Adipose tissue (tissue), 3 donors: ENCODE measurements at regions not wholly inside any gene's neighbourhood (a gene's known extent, or its start where the extent isn't known, plus 50 kb on each side); places are given as distances from the start of the nearest gene placed in this dataset.

Experiments
- H3K27ac ChIP-seq: one replicate; pipeline ENCODE4 v1.5.1; 2013; ENCODE audit warnings: low read depth, low read length
- WGBS, 3 donors: extraction: QIAGEN DNeasy Blood & Tissue Kit; methylation state at CpG; one replicate each; pipeline ENCODE4 v1.1.7; 2013; 5-methylcytosine and 5-hydroxymethylcytosine counted together
- donor health status: healthy with polysubstance abuse.
- donor health status: Bipolar disorder and iron deficiency.
- donor health status: healthy.

GRCh38 chr2:21668078-21668710, 544.4 kb downstream of the TDRD15 start:
- WGBS, 3 donors: 57 to 76% (median 71%) methylated on average over 5 of the region's 5 CpGs
- no peak overlapping the region for H3K27ac ChIP-seq

DNA sequence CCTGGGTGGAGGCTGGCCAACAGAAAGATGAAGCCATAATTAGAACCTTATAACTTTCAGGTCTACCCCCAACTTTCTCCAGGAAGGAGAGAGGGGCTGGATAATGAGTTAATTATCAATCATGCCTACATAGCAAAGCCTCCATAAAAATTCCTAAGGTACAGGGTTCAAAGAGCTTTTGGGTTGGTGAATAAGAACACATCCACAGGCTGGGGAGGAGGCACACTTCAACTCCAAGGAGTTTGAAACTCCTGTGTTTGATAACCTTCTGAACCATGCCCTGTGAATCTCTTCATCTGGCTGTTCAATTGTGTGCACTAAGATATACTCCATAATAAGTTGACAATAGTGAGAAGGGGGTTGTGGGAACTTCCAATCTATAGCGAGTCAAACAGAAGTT, 552.3 kb downstream of the TDRD15 start:
- 60 to 82% (median 79%) methylated on average over 1 of the region's 1 CpG for WGBS, 3 donors
- H3K27ac ChIP-seq: no peak overlapping the region

DNA sequence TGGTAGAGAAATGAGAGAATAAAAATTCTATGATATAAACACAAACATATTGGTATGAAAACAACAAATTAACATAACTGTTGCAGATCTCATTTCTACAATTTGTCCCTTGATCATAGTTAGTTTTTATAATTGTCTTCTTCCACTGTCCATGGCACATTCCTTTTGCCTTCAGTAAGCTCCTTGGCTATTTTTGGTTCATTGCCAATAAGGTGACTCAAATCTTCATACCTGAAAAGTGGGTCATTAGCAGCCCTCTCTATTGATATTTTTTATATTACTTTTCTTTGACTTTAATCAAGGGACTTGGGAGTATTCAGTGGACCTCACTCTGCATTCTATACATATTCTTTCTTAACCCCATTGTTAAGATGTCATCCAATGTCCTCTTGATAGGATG, 552.9 kb downstream of the TDRD15 start:
- H3K27ac ChIP-seq: no peak overlapping the region

DNA sequence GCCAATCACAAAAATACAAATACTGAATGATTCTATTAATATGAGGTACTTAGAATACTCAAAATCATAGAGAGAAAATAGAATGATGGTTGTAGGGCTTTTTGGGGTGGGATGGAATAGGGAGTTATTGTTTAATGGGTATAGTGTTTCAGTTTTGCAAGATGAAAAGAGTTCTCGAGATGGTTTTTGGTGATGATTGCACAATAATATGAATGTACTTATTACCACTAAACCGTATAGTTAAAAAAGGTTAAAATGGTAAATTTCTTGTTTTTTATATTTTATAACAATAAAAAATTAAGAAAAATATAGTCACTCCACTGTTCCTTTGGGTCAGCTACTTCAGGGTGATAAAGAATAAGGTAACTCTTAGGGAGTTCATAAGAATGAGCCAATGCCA, 560.1 kb downstream of the TDRD15 start:
- WGBS, 3 donors: 81 to 88% (median 85%) methylated on average over 2 of the region's 2 CpGs
- no peak overlapping the region for H3K27ac ChIP-seq

DNA sequence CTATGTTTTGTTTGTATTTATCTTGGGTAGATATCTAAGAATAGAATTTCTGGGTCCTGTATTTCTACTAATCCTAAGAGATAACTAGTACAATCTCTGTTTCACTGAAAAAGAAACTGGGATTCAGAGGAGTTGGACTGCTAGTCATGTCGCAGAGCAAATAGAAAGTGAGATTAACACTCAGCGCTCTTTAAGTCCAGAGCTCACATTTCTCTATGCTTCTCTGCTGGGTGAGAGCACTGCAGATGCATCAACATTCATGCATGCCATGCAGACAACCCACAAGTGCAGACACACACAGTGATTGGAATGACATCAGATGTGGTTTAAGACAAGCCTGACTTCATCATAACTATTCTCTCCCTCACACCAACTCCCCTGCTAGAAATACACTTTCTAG, 563.8 kb downstream of the TDRD15 start:
- WGBS, 3 donors: 84 to 95% (median 93%) methylated on average over 2 of the region's 2 CpGs
- H3K27ac ChIP-seq: no peak overlapping the region

GRCh38 chr2:21690005-21690404, 566.2 kb downstream of the TDRD15 start:
- H3K27ac ChIP-seq: no peak overlapping the region

DNA sequence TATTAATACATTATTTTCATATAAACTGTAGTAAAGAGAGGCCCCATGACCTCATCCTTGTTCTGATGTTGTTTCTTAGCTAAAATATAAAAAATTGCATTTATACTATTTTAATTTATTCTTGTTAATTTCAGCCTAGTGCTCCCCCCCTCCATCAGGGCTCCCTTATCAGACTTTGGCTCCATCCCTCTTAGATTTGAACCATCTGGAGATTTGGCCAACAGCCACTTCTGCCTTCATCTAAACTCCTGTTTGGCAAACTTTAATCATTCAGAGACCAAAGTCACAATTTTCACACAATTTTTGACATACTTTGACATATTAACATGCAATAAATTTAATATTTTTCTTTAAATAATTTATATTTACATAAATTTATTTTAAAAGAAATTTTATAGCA, 569.3 kb downstream of the TDRD15 start:
- no peak overlapping the region for H3K27ac ChIP-seq

DNA sequence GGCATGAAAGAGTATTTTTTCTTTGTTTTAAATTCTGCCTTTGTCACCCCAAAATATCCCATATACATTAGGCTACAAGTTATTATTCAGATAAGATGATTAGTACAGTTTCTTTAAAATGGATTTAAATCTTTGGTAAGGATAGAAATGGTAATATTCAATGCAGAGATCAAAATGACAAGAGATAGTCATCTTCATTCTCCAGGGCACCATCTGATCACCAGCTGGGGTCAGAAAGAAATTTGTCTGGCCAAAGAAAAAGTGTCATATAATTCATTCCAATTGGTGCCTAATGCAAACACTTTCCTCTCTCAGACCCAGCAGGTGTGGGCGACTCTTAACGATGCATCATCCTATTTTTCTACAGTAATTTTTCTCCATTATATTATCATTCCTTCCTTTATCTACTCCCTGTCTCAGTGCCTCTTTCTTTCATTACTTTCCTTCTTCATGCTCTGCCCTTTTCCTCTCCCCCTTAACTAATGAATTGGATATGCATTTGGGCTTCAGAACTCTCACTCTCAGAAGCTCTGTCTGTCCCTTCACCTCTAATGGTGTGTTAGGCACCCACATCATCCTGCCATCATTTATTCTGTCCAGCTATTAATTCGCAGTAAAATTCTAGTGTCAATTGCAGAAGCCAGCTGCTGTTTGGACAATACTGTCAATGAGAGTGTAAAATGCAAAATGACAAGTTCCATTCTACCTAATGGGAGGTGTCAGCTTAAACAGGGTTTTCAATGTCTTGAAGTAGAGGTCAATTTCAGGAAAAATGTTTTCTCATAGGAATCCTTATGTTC, 570.5 kb downstream of the TDRD15 start:
- H3K27ac ChIP-seq: no peak overlapping the region
- 66 to 88% (median 84%) methylated on average over 3 of the region's 3 CpGs for WGBS, 3 donors

- 71 to 84% (median 80%) methylated on average over 4 of the region's 4 CpGs for WGBS, 3 donors
- no peak overlapping the region for H3K27ac ChIP-seq
Observed at GRCh38 chr2:21696900-21697299, 573.1 kb downstream of the TDRD15 start.

DNA sequence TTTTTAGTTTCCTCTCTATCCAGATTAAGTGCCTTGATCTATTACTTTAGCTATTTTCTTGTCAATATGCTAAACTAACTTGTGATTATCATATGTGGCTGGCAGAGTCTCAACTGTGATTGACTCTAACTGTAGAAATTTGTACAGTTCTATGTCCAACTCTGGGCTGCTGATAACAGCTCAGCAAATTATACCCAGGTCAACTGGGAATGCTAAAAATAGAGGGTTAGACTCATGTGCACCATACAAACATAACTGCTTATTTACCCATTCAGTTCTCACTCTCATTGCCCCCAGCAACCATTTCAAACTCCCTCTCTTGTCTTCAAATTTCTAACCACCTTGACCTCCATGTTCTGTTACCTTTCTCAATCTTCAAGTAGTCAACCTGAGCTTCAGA, 576.9 kb downstream of the TDRD15 start:
- no peak overlapping the region for H3K27ac ChIP-seq

DNA sequence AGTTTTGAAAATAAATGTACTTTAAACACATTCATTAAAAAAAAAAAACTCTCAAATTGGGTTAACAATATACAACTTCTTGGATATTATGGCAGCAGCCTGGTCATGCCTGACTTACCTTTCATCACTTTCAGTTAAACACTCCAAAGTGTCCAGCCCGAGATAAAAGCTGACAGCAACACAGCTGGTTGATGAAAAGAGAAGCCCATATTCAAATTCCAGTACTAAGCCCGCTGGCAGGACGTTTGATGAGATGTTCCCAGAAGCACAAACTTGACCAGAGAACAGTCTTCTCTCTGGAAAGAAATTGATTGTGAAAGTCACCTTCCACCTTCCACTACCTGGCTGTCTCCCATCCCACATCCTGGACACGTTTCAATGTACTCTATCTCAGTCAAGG, 586.3 kb downstream of the TDRD15 start:
- WGBS, 3 donors: 43 to 68% (median 68%) methylated on average over 4 of the region's 4 CpGs
- no peak overlapping the region for H3K27ac ChIP-seq

DNA sequence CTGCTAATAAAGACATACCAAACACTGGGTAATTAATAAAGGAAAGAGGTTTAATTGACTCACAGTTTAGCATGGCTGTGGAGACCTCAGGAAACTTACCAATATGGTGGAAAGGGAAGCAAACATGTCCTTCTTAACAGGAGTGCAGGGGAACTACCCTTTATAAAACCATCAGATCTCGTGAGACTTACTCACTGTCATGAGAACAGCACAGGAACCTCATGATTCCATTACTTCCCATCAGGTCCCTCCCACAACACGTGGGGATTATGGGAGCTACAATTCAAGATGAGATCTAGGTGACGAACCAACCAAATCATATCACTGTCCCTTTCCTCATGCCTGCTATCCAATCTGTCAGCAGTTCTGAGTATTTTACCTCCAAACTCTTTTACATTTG, 586.7 kb downstream of the TDRD15 start:
- no peak overlapping the region for H3K27ac ChIP-seq
- WGBS, 3 donors: 65 to 71% (median 71%) methylated on average over 3 of the region's 3 CpGs

DNA sequence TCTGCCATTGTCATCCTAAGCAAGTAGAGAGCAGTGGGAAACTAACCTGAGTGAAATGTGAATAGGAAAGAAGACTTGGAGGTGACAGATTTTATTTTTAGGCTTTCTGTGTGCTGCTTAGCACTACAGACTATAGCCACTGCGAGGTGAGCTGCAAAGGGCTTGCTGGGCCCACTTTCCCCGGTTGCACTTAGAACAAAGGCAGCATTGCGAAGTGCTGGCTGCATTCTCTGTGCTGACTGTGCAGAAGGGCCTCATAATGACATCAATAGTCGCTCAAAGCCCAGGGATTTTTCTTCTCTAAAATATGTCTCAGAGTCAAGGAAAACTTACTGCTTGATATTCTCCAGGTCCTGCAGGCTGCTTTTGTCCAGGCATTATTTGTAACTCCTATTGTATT, 592.1 kb downstream of the TDRD15 start:
- WGBS, 3 donors: 33 to 61% (median 58%) methylated on average over 4 of the region's 4 CpGs
- H3K27ac ChIP-seq: no peak overlapping the region

- no peak overlapping the region for H3K27ac ChIP-seq
- 34 to 66% (median 64%) methylated on average over 4 of the region's 4 CpGs for WGBS, 3 donors
Observed at GRCh38 chr2:21727101-21727500, 603.3 kb downstream of the TDRD15 start.

DNA sequence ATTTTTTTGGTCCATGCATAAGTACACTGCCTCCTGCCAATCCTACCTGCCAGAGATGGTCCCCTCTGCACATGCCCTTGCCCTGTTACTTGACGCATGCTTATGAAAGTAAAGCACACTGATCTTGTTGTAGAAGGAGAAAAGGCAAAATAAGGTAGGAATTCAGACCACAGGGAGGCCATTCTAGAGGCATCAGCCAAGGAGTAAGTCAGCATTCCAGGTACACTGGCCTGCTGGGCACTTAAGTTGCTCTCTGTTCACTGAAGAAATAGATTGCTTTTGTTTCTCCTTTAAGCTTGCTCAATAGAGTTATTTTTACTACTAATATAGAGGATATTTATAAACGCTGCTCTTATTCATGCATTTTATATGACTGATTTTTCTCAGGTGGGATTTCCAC, 604.4 kb downstream of the TDRD15 start:
- H3K27ac ChIP-seq: no peak overlapping the region
- WGBS, 3 donors: 85 to 96% (median 88%) methylated on average over 2 of the region's 2 CpGs

- H3K27ac ChIP-seq: no peak overlapping the region
- 40 to 69% (median 64%) methylated on average over 3 of the region's 3 CpGs for WGBS, 3 donors
Observed at GRCh38 chr2:21730141-21730540, 606.4 kb downstream of the TDRD15 start.

GRCh38 chr2:21740484-21740883, 616.7 kb downstream of the TDRD15 start:
- WGBS, 3 donors: 55 to 67% (median 58%) methylated on average over 2 of the region's 2 CpGs
- no peak overlapping the region for H3K27ac ChIP-seq

DNA sequence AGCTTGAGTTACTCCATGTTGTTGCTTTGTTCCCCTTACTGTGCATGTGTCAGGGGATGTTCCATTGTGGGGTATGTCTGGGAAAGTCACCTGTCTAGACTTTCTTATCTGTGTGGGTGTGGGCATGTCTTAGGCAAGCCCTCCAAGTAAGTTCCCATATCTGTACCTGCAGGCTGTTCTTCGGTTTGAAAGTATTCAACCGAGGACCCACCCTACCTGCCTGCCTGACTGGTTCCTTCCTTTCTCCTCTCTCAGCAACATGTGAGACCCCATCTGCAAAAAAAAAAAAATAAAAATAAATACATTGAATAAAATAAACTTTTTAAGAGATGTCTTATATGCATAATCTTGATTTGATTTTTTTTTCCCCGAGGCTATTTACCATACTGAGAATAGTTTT, 622.7 kb downstream of the TDRD15 start:
- 79 to 93% (median 90%) methylated on average over 3 of the region's 3 CpGs for WGBS, 3 donors
- H3K27ac ChIP-seq: no peak overlapping the region

DNA sequence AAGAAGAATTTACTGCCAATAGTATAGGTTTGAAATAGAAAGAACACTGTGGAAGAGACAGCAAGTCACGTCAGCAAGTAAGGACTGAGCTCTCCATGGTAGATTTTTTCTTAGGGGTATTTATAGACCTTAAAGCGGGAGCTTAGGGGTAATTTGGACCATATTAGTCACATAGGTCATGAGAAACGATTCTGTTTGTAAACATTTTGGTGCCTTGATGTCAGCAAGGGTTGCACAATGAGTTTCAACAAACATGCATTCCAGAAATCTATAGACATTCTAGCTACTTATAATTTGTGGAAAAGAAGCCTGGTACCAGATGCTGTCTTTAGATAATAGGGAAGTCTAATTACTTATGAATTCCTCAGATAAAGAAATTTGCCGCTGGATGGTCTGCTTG, 624.7 kb downstream of the TDRD15 start:
- H3K27ac ChIP-seq: no peak overlapping the region
- 68 to 75% (median 73%) methylated on average over 4 of the region's 4 CpGs for WGBS, 3 donors

- WGBS, 3 donors: 67 to 72% (median 68%) methylated on average over 5 of the region's 5 CpGs
- no peak overlapping the region for H3K27ac ChIP-seq
Observed at GRCh38 chr2:21754164-21754788, 630.5 kb downstream of the TDRD15 start.
